IPS DF 6.9 (cell line): ENCODE measurements at regions not wholly inside any gene's neighbourhood (a gene's known extent, or its start where the extent isn't known, plus 50 kb on each side); places are given as distances from the start of the nearest gene placed in this dataset.

ENCODE experiments used
- DNase-seq: peaks from one replicate; pipeline ENCODE4 v3.0.0-alpha.2; 2013; ENCODE audit warnings: low read depth, low spot score
- H3K27ac ChIP-seq: one replicate; pipeline ENCODE4 v1.5.1; 2013; ENCODE audit warnings: low read length, control low read depth
- H3K27me3 ChIP-seq: 2 replicates; pipeline ENCODE4 v1.6.1; 2013; ENCODE audit warnings: mild to moderate bottlenecking, low read length; ENCODE audit not compliant: control insufficient read depth, insufficient read depth
- H3K36me3 ChIP-seq: 2 replicates; pipeline ENCODE4 v1.6.1; 2013; ENCODE audit warnings: low read length; ENCODE audit not compliant: control insufficient read depth, insufficient read depth
- H3K4me1 ChIP-seq: 2 replicates; pipeline ENCODE4 v1.6.1; 2013; ENCODE audit warnings: low read length; ENCODE audit not compliant: control insufficient read depth, insufficient read depth
- H3K4me3 ChIP-seq: 2 replicates; pipeline ENCODE4 v1.5.1; 2013; ENCODE audit warnings: mild to moderate bottlenecking, low read length
- H3K9me3 ChIP-seq: 2 replicates; pipeline ENCODE4 v1.6.1; 2013; ENCODE audit warnings: low read length, inconsistent platforms; ENCODE audit not compliant: control insufficient read depth, insufficient read depth
- WGBS: extraction: QIAGEN DNeasy Blood & Tissue Kit; methylation state at CpG from one replicate; pipeline ENCODE4 v1.1.7; 2013; ENCODE audit warnings: mixed read lengths, missing lambda C conversion rate; ENCODE audit not compliant: insufficient read length, insufficient coverage; 5-methylcytosine and 5-hydroxymethylcytosine counted together

DNA sequence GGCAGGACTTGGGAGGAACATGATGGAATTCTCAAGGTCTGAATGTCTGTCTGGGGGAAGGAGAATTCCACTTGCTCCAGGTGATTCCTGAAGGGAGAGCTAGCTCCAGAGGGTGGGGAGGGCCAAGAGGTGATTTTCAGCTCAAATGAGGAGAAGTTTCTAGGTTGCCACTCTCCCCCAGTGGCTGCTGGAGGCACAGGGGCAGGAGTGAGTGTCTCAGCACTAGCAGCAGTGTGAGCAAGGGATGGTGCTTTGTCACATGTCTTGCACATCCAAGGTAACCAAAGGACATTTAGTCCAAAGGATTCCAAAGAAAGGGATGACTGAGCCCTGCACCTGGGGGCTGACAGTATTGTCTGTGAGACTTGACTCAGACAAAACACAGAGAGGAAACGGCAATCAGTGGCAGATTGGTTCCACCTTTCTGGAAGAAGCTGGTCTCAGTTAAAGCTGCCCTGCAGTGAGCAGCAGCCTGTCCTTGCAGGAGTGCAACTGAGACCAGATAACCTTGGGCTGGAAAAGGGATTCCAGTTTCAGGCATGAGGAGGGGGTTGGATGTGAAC, 51.2 kb upstream of the PCBD1 start:
- Histone ChIP-seq H3K27ac (no peak overlapping the region), H3K27me3 (no peaks in the 10 kb centered on the region), H3K9me3 (no peaks in the 10 kb centered on the region), H3K36me3 (no peaks in the 10 kb centered on the region), H3K4me3 (no peak overlapping the region), H3K4me1 (no peaks in the 10 kb centered on the region)
- DNase-seq, result no peak
- WGBS, result no CpG with 5 or more reads among the region's 1 CpG

DNA sequence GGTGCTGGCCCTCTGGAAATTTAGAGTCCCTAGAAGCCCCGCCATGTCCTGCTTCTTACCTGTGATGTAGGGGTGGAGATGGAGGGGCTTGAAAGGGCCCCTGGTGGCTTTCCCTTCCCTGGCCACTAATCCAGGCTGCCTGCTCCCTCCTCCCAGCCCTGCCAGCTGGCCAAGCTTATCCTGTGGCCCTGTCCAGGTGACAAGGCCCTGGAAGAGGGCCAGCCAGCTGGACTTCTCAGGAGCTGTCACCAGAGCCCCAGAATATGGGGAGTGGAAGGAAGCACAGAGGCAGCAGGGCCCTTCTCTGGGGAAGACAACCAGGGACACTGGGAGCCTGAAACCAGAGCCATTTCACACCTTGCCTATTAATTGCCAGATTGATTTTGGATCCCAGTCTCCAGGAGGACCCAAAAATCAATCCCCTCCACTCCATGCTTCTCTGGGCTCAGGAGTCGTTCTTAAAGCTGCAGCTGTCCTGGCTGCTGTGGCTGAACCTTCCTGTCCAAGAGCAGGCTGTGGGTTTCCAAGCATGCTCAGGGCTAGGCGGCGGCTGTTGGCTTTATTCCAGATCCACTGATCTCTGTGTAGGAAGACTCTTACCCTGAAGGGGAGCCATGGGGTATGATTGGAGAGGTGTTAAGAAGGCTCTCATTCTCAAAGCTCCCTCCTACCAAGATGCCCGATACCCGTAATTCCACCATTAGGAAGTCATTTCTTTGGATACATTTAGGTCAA, 52.6 kb upstream of the PCBD1 start:
- H3K36me3 ChIP-seq, result no peaks in the 10 kb centered on the region
- no peak for DNase-seq
- no peaks in the 10 kb centered on the region for H3K4me1 ChIP-seq
- WGBS, result no CpG with 5 or more reads among the region's 6 CpGs
- no peaks in the 10 kb centered on the region for H3K27me3 ChIP-seq
- H3K27ac ChIP-seq, result no peak overlapping the region
- H3K4me3 ChIP-seq, result no peak overlapping the region
- no peaks in the 10 kb centered on the region for H3K9me3 ChIP-seq

DNA sequence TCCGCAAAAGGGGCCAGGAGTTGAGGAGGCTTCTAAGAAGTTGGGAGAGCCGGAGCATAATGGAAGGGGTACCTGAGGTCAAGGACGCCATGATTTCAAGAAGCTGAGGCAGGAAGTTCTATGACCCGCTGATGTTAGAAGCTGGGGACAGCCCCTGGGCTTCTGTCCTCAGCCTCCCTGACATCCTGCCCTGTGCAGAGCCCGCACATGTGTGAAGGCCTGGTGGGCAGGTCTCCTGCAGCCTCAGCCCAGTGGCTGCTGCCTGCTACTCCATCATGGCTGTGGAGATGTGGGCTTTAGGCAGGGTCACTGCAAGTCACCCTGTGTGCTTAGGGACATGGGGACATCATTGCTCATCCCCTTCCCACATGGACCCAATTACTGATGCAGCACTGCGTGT, 53.8 kb upstream of the PCBD1 start:
- Histone ChIP-seq H3K27me3 (no peaks in the 10 kb centered on the region), H3K9me3 (no peaks in the 10 kb centered on the region), H3K27ac (no peak overlapping the region), H3K4me3 (no peak overlapping the region), H3K36me3 (no peaks in the 10 kb centered on the region), H3K4me1 (no peaks in the 10 kb centered on the region)
- WGBS, result no CpG with 5 or more reads among the region's 6 CpGs
- DNase-seq, result no peak

DNA sequence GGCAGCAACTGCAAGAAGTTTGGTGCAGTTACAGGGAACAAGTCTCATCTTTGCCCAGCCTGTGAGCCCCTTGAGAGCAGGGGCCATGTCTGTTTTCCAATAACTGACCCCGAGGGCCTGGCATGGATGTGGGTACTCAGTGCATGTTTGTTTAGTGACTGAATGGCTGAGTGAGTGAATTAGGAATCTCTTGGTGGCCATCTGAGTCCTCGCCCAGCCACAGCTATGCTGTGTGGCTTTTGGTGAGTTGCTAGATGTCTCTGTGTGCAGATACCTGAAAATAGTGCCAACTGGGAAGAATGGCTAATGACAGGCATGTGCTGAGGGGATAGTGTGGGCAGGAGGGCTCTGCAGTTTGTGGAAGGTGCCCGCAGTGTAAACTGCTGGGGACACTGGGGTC, 54.4 kb upstream of the PCBD1 start:
- Histone ChIP-seq H3K4me1 (no peaks in the 10 kb centered on the region), H3K4me3 (no peak overlapping the region), H3K27me3 (no peaks in the 10 kb centered on the region), H3K27ac (no peak overlapping the region), H3K9me3 (no peaks in the 10 kb centered on the region), H3K36me3 (no peaks in the 10 kb centered on the region)
- no CpG with 5 or more reads among the region's 3 CpGs for WGBS
- no peak for DNase-seq

DNA sequence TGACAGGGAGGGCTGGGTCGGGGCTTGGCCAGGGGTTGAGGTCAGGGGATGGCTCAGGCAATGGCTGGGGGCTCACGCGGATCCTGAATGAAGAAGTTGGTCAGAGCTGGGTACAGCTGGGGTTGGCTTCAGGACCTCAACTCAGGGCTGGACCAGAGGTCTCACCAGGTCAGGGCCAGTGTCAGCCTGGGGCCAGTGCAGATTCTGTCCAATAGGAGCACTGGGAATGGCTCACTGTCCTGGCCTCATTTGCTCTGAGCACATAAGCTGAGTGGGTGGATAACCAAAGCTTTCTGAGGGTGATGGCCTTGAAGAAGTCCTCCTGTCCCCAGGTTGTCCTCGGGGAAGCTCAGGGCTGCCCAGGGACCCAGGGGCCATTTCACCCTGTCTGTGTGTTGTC, 54.9 kb upstream of the PCBD1 start:
- no peaks in the 10 kb centered on the region for H3K4me1 ChIP-seq
- no peak overlapping the region for H3K4me3 ChIP-seq
- no peak for DNase-seq
- no peaks in the 10 kb centered on the region for H3K27me3 ChIP-seq
- no peaks in the 10 kb centered on the region for H3K36me3 ChIP-seq
- WGBS, result no CpG with 5 or more reads among the region's 4 CpGs
- no peaks in the 10 kb centered on the region for H3K9me3 ChIP-seq
- no peak overlapping the region for H3K27ac ChIP-seq

DNA sequence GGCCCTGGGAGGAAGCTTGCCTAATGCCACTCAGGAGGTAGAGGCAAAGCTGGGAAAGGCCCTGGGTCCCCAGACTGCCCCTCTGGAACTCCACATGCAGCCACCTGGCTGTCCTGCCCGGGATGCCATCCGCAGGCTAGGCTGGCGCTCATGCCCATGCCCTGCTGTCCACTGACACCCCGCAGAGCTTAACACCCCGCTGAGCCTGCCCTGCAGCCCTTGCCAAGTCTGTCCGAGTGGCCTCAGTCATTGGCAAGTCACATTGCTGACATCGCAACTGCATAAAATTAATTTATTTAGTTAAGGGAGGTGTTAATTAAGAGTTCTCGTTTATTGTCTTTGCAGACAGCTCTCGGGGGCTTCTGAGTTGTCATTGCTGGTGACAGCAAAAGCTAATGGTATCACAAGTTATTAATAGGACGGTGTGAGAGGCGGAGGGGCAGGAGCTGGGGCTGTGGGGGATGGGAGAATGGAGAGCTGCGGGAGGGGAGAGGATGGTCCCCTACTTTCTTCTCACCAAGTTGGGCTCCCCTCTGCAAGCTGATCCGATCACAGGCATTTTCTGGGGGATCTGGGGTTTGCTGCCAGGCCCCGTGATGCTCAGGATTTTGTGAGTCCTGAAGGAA, 55.6 kb upstream of the PCBD1 start:
- WGBS, result no CpG with 5 or more reads among the region's 14 CpGs
- Histone ChIP-seq H3K36me3 (no peaks in the 10 kb centered on the region), H3K9me3 (no peaks in the 10 kb centered on the region), H3K4me1 (no peaks in the 10 kb centered on the region), H3K4me3 (no peak overlapping the region), H3K27me3 (no peaks in the 10 kb centered on the region), H3K27ac (no peak overlapping the region)
- DNase-seq, result no peak

DNA sequence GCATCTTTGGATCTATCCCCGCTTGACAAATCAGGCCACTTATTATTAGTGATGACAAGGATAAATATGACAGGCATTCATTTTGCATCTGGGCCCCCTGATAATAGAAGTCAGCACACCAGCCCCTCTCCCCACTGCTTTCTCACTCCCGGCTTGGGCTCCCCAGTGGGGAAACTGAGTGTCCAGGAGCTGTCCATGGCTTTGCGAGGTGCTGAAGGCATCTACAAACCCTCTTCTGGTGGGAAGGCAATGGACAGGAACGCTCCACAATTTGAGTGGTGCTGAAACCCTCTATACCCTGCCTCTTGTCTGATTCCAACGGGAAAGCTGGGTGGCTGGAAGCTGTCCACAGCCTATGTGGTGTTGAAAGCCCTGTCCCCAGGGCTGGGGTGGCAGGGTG, 61.7 kb upstream of the PCBD1 start:
- DNase-seq, result no peak
- Histone ChIP-seq H3K27ac (no peak overlapping the region), H3K4me1 (no peaks in the 10 kb centered on the region), H3K27me3 (no peaks in the 10 kb centered on the region), H3K9me3 (no peaks in the 10 kb centered on the region), H3K4me3 (no peak overlapping the region), H3K36me3 (no peaks in the 10 kb centered on the region)
- no CpG with 5 or more reads among the region's 5 CpGs for WGBS

DNA sequence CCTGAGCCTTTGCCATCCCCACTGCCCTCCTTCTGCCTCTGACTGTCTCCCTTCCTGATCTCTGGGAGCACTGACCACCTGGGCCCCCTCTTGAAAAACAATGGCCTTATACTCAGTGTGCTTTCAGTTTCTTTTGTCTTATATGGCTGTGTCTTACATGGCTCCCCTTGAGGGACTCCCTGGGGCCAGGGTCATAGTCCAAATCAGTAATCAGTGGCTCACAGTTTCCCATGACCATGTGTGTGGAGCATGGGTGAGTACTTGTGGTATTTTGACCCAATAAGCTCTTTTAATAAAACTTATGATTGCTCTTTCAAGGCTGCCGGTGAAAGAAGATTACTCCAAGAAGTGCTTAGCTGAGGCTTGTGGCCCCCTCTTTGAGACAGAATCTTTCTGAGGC, 62.4 kb upstream of the PCBD1 start:
- DNase-seq, result no peak
- Histone ChIP-seq H3K4me3 (no peak overlapping the region), H3K27ac (no peak overlapping the region), H3K4me1 (no peaks in the 10 kb centered on the region), H3K27me3 (no peaks in the 10 kb centered on the region), H3K36me3 (no peaks in the 10 kb centered on the region), H3K9me3 (no peaks in the 10 kb centered on the region)
- no CpG with 5 or more reads among the region's 1 CpG for WGBS

DNA sequence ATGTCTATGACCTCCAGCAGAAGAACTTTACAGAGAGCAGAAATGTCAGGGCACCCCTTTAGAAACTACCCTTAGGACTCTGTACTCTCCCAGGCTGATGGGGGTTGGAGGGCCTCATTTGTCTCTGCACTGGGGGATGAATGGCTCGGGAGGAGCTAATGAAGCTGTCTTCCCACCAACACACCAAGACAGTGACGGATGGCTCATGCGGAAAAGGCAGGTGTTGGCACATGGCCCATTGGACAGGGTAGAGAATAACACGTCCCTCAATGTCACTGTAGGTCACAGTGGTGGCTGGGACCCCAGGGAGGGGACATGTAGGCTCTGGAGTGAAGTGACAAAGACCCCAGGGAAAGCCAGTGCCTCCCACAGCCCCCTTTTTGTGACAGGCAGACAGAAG, 64.0 kb upstream of the PCBD1 start:
- H3K4me1 ChIP-seq, result no peaks in the 10 kb centered on the region
- H3K9me3 ChIP-seq, result no peaks in the 10 kb centered on the region
- H3K36me3 ChIP-seq, result no peaks in the 10 kb centered on the region
- no peak for DNase-seq
- WGBS, result no CpG with 5 or more reads among the region's 4 CpGs
- H3K27me3 ChIP-seq, result no peaks in the 10 kb centered on the region
- H3K4me3 ChIP-seq, result no peak overlapping the region
- no peak overlapping the region for H3K27ac ChIP-seq

DNA sequence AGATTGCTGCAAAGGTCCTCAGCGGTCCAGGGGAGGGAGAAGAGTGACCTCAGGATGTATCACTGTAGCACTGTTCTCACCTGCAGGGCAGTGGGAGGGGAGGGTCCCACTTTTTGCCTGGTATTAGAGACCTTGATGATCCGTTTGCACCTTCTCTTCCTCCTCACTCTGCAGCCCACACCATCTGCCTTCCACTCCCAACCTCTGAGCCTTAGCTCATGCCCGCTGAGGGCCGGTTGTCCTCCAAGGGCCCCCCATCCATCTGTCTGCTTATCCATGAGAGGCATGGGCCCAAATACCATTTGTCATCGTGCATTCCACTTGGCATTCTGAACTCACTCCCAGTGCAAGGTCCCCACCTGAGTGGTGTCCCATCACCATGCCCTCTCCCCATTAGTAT, 64.6 kb upstream of the PCBD1 start:
- Histone ChIP-seq H3K4me3 (no peak overlapping the region), H3K9me3 (no peaks in the 10 kb centered on the region), H3K4me1 (no peaks in the 10 kb centered on the region), H3K27me3 (no peaks in the 10 kb centered on the region), H3K36me3 (no peaks in the 10 kb centered on the region), H3K27ac (no peak overlapping the region)
- DNase-seq, result no peak
- no CpG with 5 or more reads among the region's 5 CpGs for WGBS
